Liver (tissue), 8 donors: ENCODE measurements at regions not wholly inside any gene's neighbourhood (a gene's known extent, or its start where the extent isn't known, plus 50 kb on each side); places are given as distances from the start of the nearest gene placed in this dataset.

Source experiments
- DNase-seq: peaks from one replicate; pipeline ENCODE4 v3.0.0-alpha.2; 2017; ENCODE audit warnings: low spot score
- H3K27ac ChIP-seq, 2 donors: one replicate each; pipeline ENCODE4 v1.7.0; 2013; ENCODE audit warnings: inconsistent platforms in 2 of 2, low read length in 2 of 2, control low read depth in 1 of 2, low read depth in 1 of 2, mild to moderate bottlenecking in 1 of 2
- H3K27me3 ChIP-seq, 4 donors: one replicate each; pipeline versions ENCODE4 v1.6.1 to v1.7.0; 2013; ENCODE audit warnings: low read length in 3 of 4, inconsistent platforms in 1 of 4, mild to moderate bottlenecking in 1 of 4, moderate library complexity in 1 of 4; ENCODE audit not compliant: control insufficient read depth in 4 of 4, insufficient read depth in 4 of 4
- H3K36me3 ChIP-seq, 4 donors: one replicate each; pipeline versions ENCODE4 v1.6.1 to v1.7.0; 2013; ENCODE audit warnings: low read length in 3 of 4, mild to moderate bottlenecking in 3 of 4, low read depth in 1 of 4, moderate library complexity in 1 of 4; ENCODE audit not compliant: control insufficient read depth in 4 of 4, insufficient read depth in 3 of 4
- H3K4me1 ChIP-seq, 4 donors: one replicate each; pipeline versions ENCODE4 v1.6.1 to v1.7.0; 2013; ENCODE audit warnings: low read length in 3 of 4, mild to moderate bottlenecking in 3 of 4, moderate library complexity in 1 of 4; ENCODE audit not compliant: control insufficient read depth in 4 of 4, insufficient read depth in 4 of 4
- H3K4me3 ChIP-seq, 3 donors: one replicate each; pipeline versions ENCODE4 v1.6.1 to v1.7.0; 2013; ENCODE audit warnings: low read length in 3 of 3, control low read depth in 1 of 3, low read depth in 1 of 3, mild to moderate bottlenecking in 1 of 3
- H3K9ac ChIP-seq, 2 donors: one replicate each; pipeline ENCODE4 v1.7.0; 2013; ENCODE audit warnings: low read length in 2 of 2, mild to moderate bottlenecking in 2 of 2, moderate library complexity in 2 of 2, control low read depth in 1 of 2, low read depth in 1 of 2
- H3K9me3 ChIP-seq, 4 donors: one replicate each; pipeline versions ENCODE4 v1.6.1 to v1.7.0; 2013; ENCODE audit warnings: low read length in 3 of 4; ENCODE audit not compliant: control insufficient read depth in 4 of 4
- ATF3 ChIP-seq: IDR thresholded peaks from 2 replicates; pipeline ENCODE4 v1.6.1; 2016; ENCODE audit warnings: antibody characterized with exemption
- CTCF ChIP-seq: fragments of 150-350 bp; IDR thresholded peaks from 2 replicates; pipeline ENCODE4 v1.5.1; 2017; ENCODE audit warnings: improper control_type of control experiment, low read depth, low read length; ENCODE audit not compliant: missing input control
- EGR1 ChIP-seq, 2 donors: IDR thresholded peaks; 2 replicates each; pipeline ENCODE4 v1.6.1; 2016 to 2018; ENCODE audit warnings: antibody characterized with exemption in 2 of 2, low read depth in 2 of 2
- FOXA1 ChIP-seq: IDR thresholded peaks from 2 replicates; pipeline ENCODE4 v1.6.1; 2016; ENCODE audit warnings: antibody characterized with exemption
- FOXA2 ChIP-seq: IDR thresholded peaks from 2 replicates; pipeline ENCODE4 v1.6.1; 2016; ENCODE audit warnings: antibody characterized with exemption
- GABPA ChIP-seq, 2 donors: IDR thresholded peaks in 1 of 2; conservative IDR thresholded peaks in 1 of 2; 2 replicates each; pipeline ENCODE4 v1.6.1; 2016; ENCODE audit warnings: antibody characterized with exemption in 2 of 2, mild to moderate bottlenecking in 1 of 2, moderate library complexity in 1 of 2
- HNF4A ChIP-seq, 2 donors: conservative IDR thresholded peaks; 2 replicates each; pipeline ENCODE4 v1.6.1; 2016; ENCODE audit warnings: antibody characterized with exemption in 2 of 2, mild to moderate bottlenecking in 2 of 2
- HNF4G ChIP-seq: IDR thresholded peaks from 2 replicates; pipeline ENCODE4 v1.6.1; 2016; ENCODE audit warnings: antibody characterized with exemption
- JUND ChIP-seq, 2 donors: IDR thresholded peaks; 2 replicates each; pipeline ENCODE4 v1.6.1; 2016; ENCODE audit warnings: antibody characterized with exemption in 2 of 2
- MAX ChIP-seq: IDR thresholded peaks from 2 replicates; pipeline ENCODE4 v1.6.1; 2016; ENCODE audit warnings: antibody characterized with exemption
- NR2F2 ChIP-seq: IDR thresholded peaks from 2 replicates; pipeline ENCODE4 v1.6.1; 2016; ENCODE audit warnings: antibody characterized with exemption
- RAD21 ChIP-seq, 2 donors: IDR thresholded peaks; 2 replicates each; pipeline ENCODE4 v1.6.1; 2016; ENCODE audit warnings: antibody characterized with exemption in 2 of 2, mild to moderate bottlenecking in 2 of 2
- REST ChIP-seq: IDR thresholded peaks from 2 replicates; pipeline ENCODE4 v1.6.1; 2016; ENCODE audit warnings: antibody characterized with exemption, mild to moderate bottlenecking
- RXRA ChIP-seq, 2 donors: IDR thresholded peaks; 2 replicates each; pipeline ENCODE4 v1.6.1; 2017 to 2018; ENCODE audit warnings: antibody characterized with exemption in 2 of 2, mild to moderate bottlenecking in 1 of 2
- SP1 ChIP-seq: IDR thresholded peaks from 2 replicates; pipeline ENCODE4 v1.6.1; 2018; ENCODE audit warnings: antibody characterized with exemption, mild to moderate bottlenecking
- TAF1 ChIP-seq: conservative IDR thresholded peaks from 2 replicates; pipeline ENCODE4 v1.6.1; 2016; ENCODE audit warnings: antibody characterized with exemption, mild to moderate bottlenecking
- YY1 ChIP-seq: IDR thresholded peaks from 2 replicates; pipeline ENCODE4 v1.6.1; 2016; ENCODE audit warnings: antibody characterized with exemption, mild to moderate bottlenecking
- ZBTB33 ChIP-seq: IDR thresholded peaks from 2 replicates; pipeline ENCODE4 v1.6.1; 2016; ENCODE audit warnings: antibody characterized with exemption
- WGBS: extraction: QIAGEN DNeasy Blood & Tissue Kit; methylation state at CpG from one replicate; pipeline ENCODE4 v1.1.7; 2013; 5-methylcytosine and 5-hydroxymethylcytosine counted together
- donor health status: healthy.
- donor health status: healthy.
- donor health status: healthy.
- donor health status: healthy.
- donor health status: healthy.

- no peak for TF ChIP-seq MAX
- TF ChIP-seq NR2F2, result no peak
- no peak for TF ChIP-seq RAD21 (IDR thresholded peaks at IDR 0.05)
- no peak for TF ChIP-seq FOXA2
- TF ChIP-seq EGR1 (IDR thresholded peaks at IDR 0.05; ENCODE audit: low read depth in 2 of 2), result no peak
Measured at GRCh38 chr5:68533571-68534084, 318.1 kb downstream of the PIK3R1 start (continued).

GRCh38 chr5:68534131-68534940 is 318.8 kb downstream of the PIK3R1 start:
- WGBS, result 27% methylated on average over 12 of the region's 12 CpGs
- DNase-seq, result no peak

More at GRCh38 chr5:68534131-68534940, 318.8 kb downstream of the PIK3R1 start:
- no peaks in the 10 kb centered on the region for H3K36me3 ChIP-seq
- H3K9me3 ChIP-seq, result no peaks in the 10 kb centered on the region
- peak overlapping the region in 1 of 2 donors; percentile 76 for H3K9ac ChIP-seq
- H3K4me3 ChIP-seq, result peak overlapping the region; percentile 38 to 49 (median 48)
- H3K4me1 ChIP-seq, result peaks cover 4 to 26% (median 9%) of the 10 kb centered on the region in 4 donors
- peak overlapping the region; percentile 77 to 83 for H3K27ac ChIP-seq
- no peaks in the 10 kb centered on the region for H3K27me3 ChIP-seq
- TF ChIP-seq SP1, result peak; percentile 69
- peak; percentile 96 for TF ChIP-seq YY1
- TF ChIP-seq CTCF, result no peak
- no peak for TF ChIP-seq NR2F2
- peak; percentile 39 for TF ChIP-seq ZBTB33
- TF ChIP-seq EGR1 (IDR thresholded peaks at IDR 0.05; ENCODE audit: low read depth in 2 of 2), result peak in 1 of 2 donors; percentile 54
- TF ChIP-seq REST, result peak; percentile 85
- no peak for TF ChIP-seq GABPA (IDR thresholded peaks at IDR 0.05 in 1 of 2, conservative IDR thresholded peaks at IDR 0.05 in 1 of 2)
- TF ChIP-seq JUND (IDR thresholded peaks at IDR 0.05), result peak; percentile 32 to 56
- peak; percentile 59 for TF ChIP-seq TAF1
- TF ChIP-seq ATF3, result no peak
- TF ChIP-seq RAD21 (IDR thresholded peaks at IDR 0.05), result peak; percentile 70 to 71
- no peak for TF ChIP-seq HNF4G
- peak; percentile 68 for TF ChIP-seq MAX
- TF ChIP-seq HNF4A (conservative IDR thresholded peaks at IDR 0.05), result peak; percentile 85 to 93
- peak; percentile 36 for TF ChIP-seq FOXA2
- TF ChIP-seq RXRA (IDR thresholded peaks at IDR 0.05), result peak; percentile 27 to 82
- peak; percentile 34 for TF ChIP-seq FOXA1
